ENCODE measurements at regions not wholly inside any gene's neighbourhood (a gene's known extent, or its start where the extent isn't known, plus 50 kb on each side); places are given as distances from the start of the nearest gene placed in this dataset.

DNA sequence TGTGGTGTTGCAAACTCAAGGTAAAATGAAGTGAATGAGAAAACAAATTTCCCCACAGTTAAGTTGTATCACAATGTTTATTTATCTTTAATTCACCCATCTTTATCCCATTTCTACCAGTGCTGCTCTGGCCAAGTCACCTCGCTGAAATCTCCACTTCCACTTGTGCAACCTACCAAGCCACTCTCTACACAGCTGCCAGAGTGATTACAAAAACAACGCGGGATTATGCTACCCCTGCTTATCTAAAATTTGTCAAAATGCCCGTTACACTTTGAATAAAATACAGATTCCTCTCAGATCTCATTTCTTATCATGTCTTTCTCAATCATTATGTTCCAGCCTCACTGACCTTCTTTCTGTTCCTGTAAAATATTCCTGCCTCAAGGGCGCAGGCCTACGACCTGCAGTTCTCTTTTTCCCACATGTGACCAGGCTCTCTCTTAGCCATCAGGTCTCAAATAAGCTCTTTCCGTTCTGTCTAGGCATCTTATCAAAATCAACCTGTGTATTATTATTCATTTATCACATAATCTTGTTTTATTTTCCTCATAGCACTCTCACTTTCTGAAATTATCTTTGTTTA, 95.6 kb downstream of the NTMT2 start (continued):
- TF ChIP-seq, protein P1, sequence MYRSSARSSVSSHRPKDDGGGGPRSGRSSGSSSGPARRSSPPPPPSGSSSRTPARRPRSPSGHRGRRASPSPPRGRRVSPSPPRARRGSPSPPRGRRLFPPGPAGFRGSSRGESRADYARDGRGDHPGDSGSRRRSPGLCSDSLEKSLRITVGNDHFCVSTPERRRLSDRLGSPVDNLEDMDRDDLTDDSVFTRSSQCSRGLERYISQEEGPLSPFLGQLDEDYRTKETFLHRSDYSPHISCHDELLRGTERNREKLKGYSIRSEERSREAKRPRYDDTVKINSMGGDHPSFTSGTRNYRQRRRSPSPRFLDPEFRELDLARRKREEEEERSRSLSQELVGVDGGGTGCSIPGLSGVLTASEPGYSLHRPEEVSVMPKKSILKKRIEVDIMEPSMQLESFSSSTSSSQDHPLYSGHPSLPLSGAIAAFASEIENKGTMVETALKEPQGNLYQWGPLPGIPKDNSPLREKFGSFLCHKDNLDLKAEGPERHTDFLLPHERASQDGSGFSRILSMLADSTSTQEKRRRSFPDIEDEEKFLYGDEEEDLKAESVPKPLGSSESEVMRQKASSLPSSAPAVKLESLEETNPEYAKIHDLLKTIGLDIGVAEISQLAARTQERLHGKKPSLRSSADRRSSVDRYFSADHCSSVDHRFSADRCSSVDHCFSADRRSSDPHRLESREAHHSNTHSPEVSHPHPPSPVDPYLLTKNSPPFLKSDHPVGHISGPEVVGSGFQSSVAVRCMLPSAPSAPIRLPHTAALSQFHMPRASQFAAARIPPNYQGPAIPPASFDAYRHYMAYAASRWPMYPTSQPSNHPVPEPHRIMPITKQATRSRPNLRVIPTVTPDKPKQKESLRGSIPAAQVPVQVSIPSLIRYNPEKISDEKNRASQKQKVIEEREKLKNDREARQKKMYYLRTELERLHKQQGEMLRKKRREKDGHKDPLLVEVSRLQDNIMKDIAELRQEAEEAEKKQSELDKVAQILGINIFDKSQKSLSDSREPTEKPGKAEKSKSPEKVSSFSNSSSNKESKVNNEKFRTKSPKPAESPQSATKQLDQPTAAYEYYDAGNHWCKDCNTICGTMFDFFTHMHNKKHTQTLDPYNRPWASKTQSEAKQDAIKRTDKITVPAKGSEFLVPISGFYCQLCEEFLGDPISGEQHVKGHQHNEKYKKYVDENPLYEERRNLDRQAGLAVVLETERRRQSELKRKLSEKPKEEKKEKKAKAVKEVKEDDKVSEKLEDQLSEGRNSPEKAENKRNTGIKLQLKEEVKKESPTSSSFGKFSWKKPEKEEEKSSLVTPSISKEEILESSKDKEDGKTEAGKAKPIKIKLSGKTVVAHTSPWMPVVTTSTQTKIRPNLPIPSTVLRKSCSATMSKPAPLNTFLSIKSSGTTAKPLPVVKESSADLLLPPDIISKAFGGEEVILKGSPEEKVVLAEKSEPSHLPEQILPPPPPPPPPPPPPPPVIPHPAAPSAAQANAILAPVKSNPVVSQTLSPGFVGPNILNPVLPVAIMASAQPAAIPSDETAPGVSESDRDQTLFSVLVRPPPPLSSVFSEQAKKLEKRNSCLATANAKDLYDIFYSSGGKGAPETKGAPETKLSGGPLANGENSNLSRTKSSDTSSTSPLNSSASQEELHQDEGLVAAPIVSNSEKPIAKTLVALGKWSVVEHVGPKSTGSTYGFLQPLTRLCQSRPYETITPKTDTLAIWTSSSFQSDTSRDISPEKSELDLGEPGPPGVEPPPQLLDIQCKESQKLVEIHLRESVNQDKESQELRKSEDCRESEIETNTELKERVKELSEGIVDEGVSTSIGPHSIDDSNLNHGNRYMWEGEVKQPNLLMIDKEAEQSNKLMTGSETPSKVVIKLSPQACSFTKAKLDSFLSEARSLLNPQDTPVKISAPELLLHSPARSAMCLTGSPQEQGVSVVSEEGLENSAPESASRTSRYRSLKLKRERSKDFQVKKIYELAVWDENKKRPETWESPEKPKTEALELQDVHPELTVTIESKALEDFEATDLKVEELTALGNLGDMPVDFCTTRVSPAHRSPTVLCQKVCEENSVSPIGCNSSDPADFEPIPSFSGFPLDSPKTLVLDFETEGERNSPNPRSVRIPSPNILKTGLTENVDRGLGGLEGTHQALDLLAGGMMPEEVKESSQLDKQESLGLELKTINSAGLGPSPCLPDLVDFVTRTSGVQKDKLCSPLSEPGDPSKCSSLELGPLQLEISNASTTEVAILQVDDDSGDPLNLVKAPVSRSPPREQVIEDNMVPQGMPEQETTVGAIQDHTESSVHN (IDR thresholded peaks at IDR 0.05; ENCODE audit: borderline replicate concordance in 1 of 2, low read depth in 1 of 2) = no peak
- TF ChIP-seq, protein P2, sequence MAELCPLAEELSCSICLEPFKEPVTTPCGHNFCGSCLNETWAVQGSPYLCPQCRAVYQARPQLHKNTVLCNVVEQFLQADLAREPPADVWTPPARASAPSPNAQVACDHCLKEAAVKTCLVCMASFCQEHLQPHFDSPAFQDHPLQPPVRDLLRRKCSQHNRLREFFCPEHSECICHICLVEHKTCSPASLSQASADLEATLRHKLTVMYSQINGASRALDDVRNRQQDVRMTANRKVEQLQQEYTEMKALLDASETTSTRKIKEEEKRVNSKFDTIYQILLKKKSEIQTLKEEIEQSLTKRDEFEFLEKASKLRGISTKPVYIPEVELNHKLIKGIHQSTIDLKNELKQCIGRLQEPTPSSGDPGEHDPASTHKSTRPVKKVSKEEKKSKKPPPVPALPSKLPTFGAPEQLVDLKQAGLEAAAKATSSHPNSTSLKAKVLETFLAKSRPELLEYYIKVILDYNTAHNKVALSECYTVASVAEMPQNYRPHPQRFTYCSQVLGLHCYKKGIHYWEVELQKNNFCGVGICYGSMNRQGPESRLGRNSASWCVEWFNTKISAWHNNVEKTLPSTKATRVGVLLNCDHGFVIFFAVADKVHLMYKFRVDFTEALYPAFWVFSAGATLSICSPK (IDR thresholded peaks at IDR 0.05; ENCODE audit: borderline replicate concordance) = no peak
- TF ChIP-seq CBFA2T2 (conservative IDR thresholded peaks at IDR 0.05) = no peak
- TF ChIP-seq, protein P3, sequence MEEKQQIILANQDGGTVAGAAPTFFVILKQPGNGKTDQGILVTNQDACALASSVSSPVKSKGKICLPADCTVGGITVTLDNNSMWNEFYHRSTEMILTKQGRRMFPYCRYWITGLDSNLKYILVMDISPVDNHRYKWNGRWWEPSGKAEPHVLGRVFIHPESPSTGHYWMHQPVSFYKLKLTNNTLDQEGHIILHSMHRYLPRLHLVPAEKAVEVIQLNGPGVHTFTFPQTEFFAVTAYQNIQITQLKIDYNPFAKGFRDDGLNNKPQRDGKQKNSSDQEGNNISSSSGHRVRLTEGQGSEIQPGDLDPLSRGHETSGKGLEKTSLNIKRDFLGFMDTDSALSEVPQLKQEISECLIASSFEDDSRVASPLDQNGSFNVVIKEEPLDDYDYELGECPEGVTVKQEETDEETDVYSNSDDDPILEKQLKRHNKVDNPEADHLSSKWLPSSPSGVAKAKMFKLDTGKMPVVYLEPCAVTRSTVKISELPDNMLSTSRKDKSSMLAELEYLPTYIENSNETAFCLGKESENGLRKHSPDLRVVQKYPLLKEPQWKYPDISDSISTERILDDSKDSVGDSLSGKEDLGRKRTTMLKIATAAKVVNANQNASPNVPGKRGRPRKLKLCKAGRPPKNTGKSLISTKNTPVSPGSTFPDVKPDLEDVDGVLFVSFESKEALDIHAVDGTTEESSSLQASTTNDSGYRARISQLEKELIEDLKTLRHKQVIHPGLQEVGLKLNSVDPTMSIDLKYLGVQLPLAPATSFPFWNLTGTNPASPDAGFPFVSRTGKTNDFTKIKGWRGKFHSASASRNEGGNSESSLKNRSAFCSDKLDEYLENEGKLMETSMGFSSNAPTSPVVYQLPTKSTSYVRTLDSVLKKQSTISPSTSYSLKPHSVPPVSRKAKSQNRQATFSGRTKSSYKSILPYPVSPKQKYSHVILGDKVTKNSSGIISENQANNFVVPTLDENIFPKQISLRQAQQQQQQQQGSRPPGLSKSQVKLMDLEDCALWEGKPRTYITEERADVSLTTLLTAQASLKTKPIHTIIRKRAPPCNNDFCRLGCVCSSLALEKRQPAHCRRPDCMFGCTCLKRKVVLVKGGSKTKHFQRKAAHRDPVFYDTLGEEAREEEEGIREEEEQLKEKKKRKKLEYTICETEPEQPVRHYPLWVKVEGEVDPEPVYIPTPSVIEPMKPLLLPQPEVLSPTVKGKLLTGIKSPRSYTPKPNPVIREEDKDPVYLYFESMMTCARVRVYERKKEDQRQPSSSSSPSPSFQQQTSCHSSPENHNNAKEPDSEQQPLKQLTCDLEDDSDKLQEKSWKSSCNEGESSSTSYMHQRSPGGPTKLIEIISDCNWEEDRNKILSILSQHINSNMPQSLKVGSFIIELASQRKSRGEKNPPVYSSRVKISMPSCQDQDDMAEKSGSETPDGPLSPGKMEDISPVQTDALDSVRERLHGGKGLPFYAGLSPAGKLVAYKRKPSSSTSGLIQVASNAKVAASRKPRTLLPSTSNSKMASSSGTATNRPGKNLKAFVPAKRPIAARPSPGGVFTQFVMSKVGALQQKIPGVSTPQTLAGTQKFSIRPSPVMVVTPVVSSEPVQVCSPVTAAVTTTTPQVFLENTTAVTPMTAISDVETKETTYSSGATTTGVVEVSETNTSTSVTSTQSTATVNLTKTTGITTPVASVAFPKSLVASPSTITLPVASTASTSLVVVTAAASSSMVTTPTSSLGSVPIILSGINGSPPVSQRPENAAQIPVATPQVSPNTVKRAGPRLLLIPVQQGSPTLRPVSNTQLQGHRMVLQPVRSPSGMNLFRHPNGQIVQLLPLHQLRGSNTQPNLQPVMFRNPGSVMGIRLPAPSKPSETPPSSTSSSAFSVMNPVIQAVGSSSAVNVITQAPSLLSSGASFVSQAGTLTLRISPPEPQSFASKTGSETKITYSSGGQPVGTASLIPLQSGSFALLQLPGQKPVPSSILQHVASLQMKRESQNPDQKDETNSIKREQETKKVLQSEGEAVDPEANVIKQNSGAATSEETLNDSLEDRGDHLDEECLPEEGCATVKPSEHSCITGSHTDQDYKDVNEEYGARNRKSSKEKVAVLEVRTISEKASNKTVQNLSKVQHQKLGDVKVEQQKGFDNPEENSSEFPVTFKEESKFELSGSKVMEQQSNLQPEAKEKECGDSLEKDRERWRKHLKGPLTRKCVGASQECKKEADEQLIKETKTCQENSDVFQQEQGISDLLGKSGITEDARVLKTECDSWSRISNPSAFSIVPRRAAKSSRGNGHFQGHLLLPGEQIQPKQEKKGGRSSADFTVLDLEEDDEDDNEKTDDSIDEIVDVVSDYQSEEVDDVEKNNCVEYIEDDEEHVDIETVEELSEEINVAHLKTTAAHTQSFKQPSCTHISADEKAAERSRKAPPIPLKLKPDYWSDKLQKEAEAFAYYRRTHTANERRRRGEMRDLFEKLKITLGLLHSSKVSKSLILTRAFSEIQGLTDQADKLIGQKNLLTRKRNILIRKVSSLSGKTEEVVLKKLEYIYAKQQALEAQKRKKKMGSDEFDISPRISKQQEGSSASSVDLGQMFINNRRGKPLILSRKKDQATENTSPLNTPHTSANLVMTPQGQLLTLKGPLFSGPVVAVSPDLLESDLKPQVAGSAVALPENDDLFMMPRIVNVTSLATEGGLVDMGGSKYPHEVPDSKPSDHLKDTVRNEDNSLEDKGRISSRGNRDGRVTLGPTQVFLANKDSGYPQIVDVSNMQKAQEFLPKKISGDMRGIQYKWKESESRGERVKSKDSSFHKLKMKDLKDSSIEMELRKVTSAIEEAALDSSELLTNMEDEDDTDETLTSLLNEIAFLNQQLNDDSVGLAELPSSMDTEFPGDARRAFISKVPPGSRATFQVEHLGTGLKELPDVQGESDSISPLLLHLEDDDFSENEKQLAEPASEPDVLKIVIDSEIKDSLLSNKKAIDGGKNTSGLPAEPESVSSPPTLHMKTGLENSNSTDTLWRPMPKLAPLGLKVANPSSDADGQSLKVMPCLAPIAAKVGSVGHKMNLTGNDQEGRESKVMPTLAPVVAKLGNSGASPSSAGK (IDR thresholded peaks at IDR 0.05) = no peak
- no peak for TF ChIP-seq ELF2 (CRISPR knock-in tag; IDR thresholded peaks at IDR 0.05)
